K562 (cell line): ENCODE measurements at regions not wholly inside any gene's neighbourhood (a gene's known extent, or its start where the extent isn't known, plus 50 kb on each side); places are given as distances from the start of the nearest gene placed in this dataset.

Source experiments
- ARID2 ChIP-seq: fragments of 450-650 bp; IDR thresholded peaks from 2 replicates; pipeline ENCODE4 v1.6.1; 2017; ENCODE audit warnings: antibody characterized with exemption, mild to moderate bottlenecking
- CCAR2 ChIP-seq: fragments of 200-400 bp; formaldehyde crosslinking; IDR thresholded peaks from 2 replicates; pipeline ENCODE4 v1.6.1; 2017; ENCODE audit warnings: mild to moderate bottlenecking, low read depth, low read length
- CTCF ChIP-seq, 3 experiments: IDR thresholded peaks in 2 of 3; conservative IDR thresholded peaks in 1 of 3; 2 replicates each; pipeline ENCODE4 v1.5.1; 2011 to 2012; ENCODE audit warnings: low read length in 3 of 3, mild to moderate bottlenecking in 3 of 3, control low read depth in 2 of 3, improper control_type of control experiment in 1 of 3, inconsistent platforms in 1 of 3, low read depth in 1 of 3, mixed read lengths in 1 of 3, moderate library complexity in 1 of 3; ENCODE audit not compliant: insufficient read depth in 2 of 3
- LEF1 ChIP-seq: fragments of 450-650 bp; IDR thresholded peaks from 2 replicates; pipeline ENCODE4 v1.6.1; 2016; ENCODE audit warnings: mild to moderate bottlenecking
- MYBL2 ChIP-seq, 2 experiments: fragments of 450-650 bp in 1 of 2; sonication (generic) in 1 of 2; formaldehyde crosslinking in 1 of 2; IDR thresholded peaks; 2 replicates each; pipeline versions ENCODE4 v1.6.1 to v1.8.1; 2017 to 2022; ENCODE audit warnings: borderline replicate concordance in 1 of 2, inconsistent platforms in 1 of 2, low read depth in 1 of 2, mild to moderate bottlenecking in 1 of 2, missing genetic modification reagents in 1 of 2, moderate library complexity in 1 of 2
- MYNN ChIP-seq, 2 experiments: sonication (generic); formaldehyde crosslinking in 1 of 2; IDR thresholded peaks; 2 replicates each; pipeline versions ENCODE4 v1.5.0 to v1.6.1; 2016 to 2020; ENCODE audit warnings: antibody characterized with exemption in 1 of 2, missing genetic modification reagents in 1 of 2
- RBBP5 ChIP-seq: fragments of 200-600 bp; sonication (generic); IDR thresholded peaks from 2 replicates; pipeline ENCODE4 v1.6.1; 2012; ENCODE audit warnings: borderline replicate concordance, mild to moderate bottlenecking, low read length, control low read depth, inconsistent platforms; ENCODE audit not compliant: insufficient read depth, poor library complexity, severe bottlenecking
- STAT6 ChIP-seq: sonication (generic); formaldehyde crosslinking; IDR thresholded peaks from 2 replicates; pipeline ENCODE4 v1.8.1; 2023; ENCODE audit warnings: mild to moderate bottlenecking, missing genetic modification reagents
- THAP7 ChIP-seq: fragments of 250-450 bp; sonication (Bioruptor Pico); IDR thresholded peaks from 2 replicates; pipeline ENCODE4 v1.5.0; 2021
- USF1 ChIP-seq: sonication (generic); formaldehyde crosslinking; IDR thresholded peaks from 2 replicates; pipeline ENCODE4 v1.9.0; 2022; ENCODE audit warnings: mild to moderate bottlenecking, missing genetic modification reagents

- TF ChIP-seq STAT6 = no peak
- TF ChIP-seq MYNN (IDR thresholded peaks at IDR 0.05) = no peak
- TF ChIP-seq MYNN (CRISPR knock-in tag; IDR thresholded peaks at IDR 0.05) = no peak
- TF ChIP-seq RBBP5 = no peak
- no peak for TF ChIP-seq CTCF (IDR thresholded peaks at IDR 0.05 in 2 of 3, conservative IDR thresholded peaks at IDR 0.05 in 1 of 3; ENCODE audit: insufficient read depth in 2 of 3, low read depth in 1 of 3, low read length in 3 of 3)
- TF ChIP-seq THAP7 (CRISPR knock-in tag) = no peak
- TF ChIP-seq ARID2 = no peak
- no peak for TF ChIP-seq LEF1
- no peak for TF ChIP-seq MYBL2 (IDR thresholded peaks at IDR 0.05; ENCODE audit: low read depth)
- no peak for TF ChIP-seq MYBL2 (CRISPR knock-in tag; IDR thresholded peaks at IDR 0.05; ENCODE audit: borderline replicate concordance)
- no peak for TF ChIP-seq CCAR2
- TF ChIP-seq USF1 (CRISPR knock-in tag) = no peak
These were observed 270.9 kb upstream of the JARID2 start for GRCh38 chr6:14974792-14975470.
